MM.1S (cell line): ENCODE measurements at regions not wholly inside any gene's neighbourhood (a gene's known extent, or its start where the extent isn't known, plus 50 kb on each side); places are given as distances from the start of the nearest gene placed in this dataset.

ENCODE experiments used
- DNase-seq: peaks from one replicate; pipeline ENCODE4 v3.0.0-alpha.2; 2015
- H2AFZ ChIP-seq: fragments of 300-600 bp; sonication (generic); 2 replicates; pipeline ENCODE4 v1.6.0; 2016; ENCODE audit warnings: antibody characterized with exemption, low read length
- H3F3A ChIP-seq: fragments of 300-600 bp; sonication (generic); 2 replicates; pipeline ENCODE4 v1.6.1; 2016; ENCODE audit warnings: mild to moderate bottlenecking, antibody characterized with exemption, low read length, moderate library complexity, mixed read lengths; ENCODE audit not compliant: insufficient read depth
- H3K27ac ChIP-seq: fragments of 300-600 bp; sonication (generic); 2 replicates; pipeline ENCODE4 v1.5.1; 2016; ENCODE audit warnings: mild to moderate bottlenecking, low read length
- H3K27me3 ChIP-seq: fragments of 300-600 bp; sonication (generic); replicated peaks from 2 replicates; pipeline ENCODE4 v1.6.0; 2016; ENCODE audit warnings: low read length; ENCODE audit not compliant: insufficient read depth
- H3K36me3 ChIP-seq: fragments of 300-600 bp; sonication (generic); replicated peaks from 2 replicates; pipeline ENCODE4 v1.6.1; 2016; ENCODE audit warnings: mild to moderate bottlenecking, low read length, mixed read lengths; ENCODE audit not compliant: insufficient read depth
- H3K4me1 ChIP-seq: fragments of 300-600 bp; sonication (generic); 2 replicates; pipeline ENCODE4 v1.6.1; 2016; ENCODE audit warnings: low read length, mixed read lengths
- H3K4me2 ChIP-seq: fragments of 300-600 bp; sonication (generic); 2 replicates; pipeline ENCODE4 v1.6.0; 2016; ENCODE audit warnings: low read depth, low read length
- H3K4me3 ChIP-seq: fragments of 300-600 bp; sonication (generic); 2 replicates; pipeline ENCODE4 v1.5.1; 2016; ENCODE audit warnings: low read length, mixed read lengths
- H3K79me2 ChIP-seq: fragments of 300-600 bp; sonication (generic); 2 replicates; pipeline ENCODE4 v1.6.1; 2016; ENCODE audit warnings: mixed run types, low read length, mixed read lengths
- H3K9ac ChIP-seq: fragments of 300-600 bp; sonication (generic); 2 replicates; pipeline ENCODE4 v1.6.1; 2016; ENCODE audit warnings: low read length, mixed read lengths
- H3K9me2 ChIP-seq: fragments of 300-600 bp; sonication (generic); replicated peaks from 2 replicates; pipeline ENCODE4 v1.6.1; 2016; ENCODE audit warnings: mild to moderate bottlenecking, low read length, mixed read lengths; ENCODE audit not compliant: insufficient read depth
- H3K9me3 ChIP-seq: fragments of 300-600 bp; sonication (generic); replicated peaks from 2 replicates; pipeline ENCODE4 v1.6.1; 2016; ENCODE audit warnings: mild to moderate bottlenecking, low read length, mixed read lengths; ENCODE audit not compliant: insufficient read depth
- H4K20me1 ChIP-seq: fragments of 300-600 bp; sonication (generic); 2 replicates; pipeline ENCODE4 v1.6.1; 2016; ENCODE audit warnings: mild to moderate bottlenecking, low read length, moderate library complexity, mixed read lengths; ENCODE audit not compliant: insufficient read depth
- EZH2 ChIP-seq: fragments of 300-600 bp; sonication (generic); optimal IDR thresholded peaks from 2 replicates; pipeline ENCODE3; 2017; ENCODE audit warnings: low read depth, mild to moderate bottlenecking, antibody characterized with exemption, low read length, mixed read lengths
- EZH2phosphoT487 ChIP-seq: fragments of 300-600 bp; sonication (generic); IDR thresholded peaks from 2 replicates; pipeline ENCODE4 v1.6.1; 2018; ENCODE audit warnings: antibody characterized with exemption, low read length
- TF ChIP-seq, protein P1 (sequence below): fragments of 300-600 bp; sonication (generic); IDR thresholded peaks from 2 replicates; pipeline ENCODE4 v1.5.1; 2016; ENCODE audit warnings: antibody characterized with exemption, low read length, mixed read lengths

DNA sequence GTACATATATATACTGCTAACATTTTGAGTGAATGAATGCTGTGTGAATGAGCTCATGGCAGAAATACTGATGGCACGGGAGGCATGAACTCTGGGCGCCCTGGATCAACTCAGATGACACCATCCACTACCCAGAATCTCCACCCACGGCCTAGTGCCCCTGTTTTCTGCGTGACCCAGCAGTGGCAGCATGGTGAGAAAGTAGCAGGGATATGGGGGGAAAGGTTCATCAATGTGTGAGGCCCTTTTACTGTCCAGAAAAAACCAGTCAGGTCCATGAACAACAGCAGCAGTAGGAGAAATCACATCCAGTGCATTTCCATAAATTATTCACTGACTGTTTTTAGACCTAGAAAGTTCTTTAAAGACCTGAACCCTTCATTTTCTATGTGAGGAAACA is 391.0 kb upstream of the NRP1 start:
- Histone ChIP-seq H3K4me1 (no peaks in the 10 kb centered on the region), H3K9me2 (no peaks in the 10 kb centered on the region)

DNA sequence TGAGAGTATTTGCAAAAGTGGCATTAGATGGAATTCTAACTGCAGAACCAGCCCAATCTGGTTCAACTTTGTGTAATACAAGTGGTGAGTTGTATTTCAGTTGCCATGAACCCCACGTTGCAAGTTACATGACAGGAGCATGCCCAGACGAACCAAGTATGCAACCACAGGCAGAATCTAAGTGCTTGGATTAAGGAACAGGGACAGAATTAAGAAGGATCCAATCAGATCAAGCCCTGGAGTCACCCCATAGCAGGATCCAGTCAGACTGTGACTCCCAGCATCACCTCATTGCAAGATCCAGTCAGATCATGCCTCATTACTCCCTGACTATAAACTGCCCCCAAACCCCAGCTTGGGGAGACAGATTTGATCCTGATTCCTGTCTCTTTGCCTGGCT is 388.7 kb upstream of the NRP1 start:
- Histone ChIP-seq H3K9me3 (no peaks in the 10 kb centered on the region), H3K4me1 (no peaks in the 10 kb centered on the region), H3K36me3 (no peaks in the 10 kb centered on the region), H3F3A (no peaks in the 10 kb centered on the region), H3K9me2 (no peaks in the 10 kb centered on the region), H4K20me1 (no peaks in the 10 kb centered on the region), H3K9ac (no peak overlapping the region), H3K27me3 (no peaks in the 10 kb centered on the region), H3K79me2 (no peaks in the 10 kb centered on the region), H2AFZ (no peak overlapping the region), H3K4me3 (no peak overlapping the region), H3K27ac (no peak overlapping the region), H3K4me2 (no peak overlapping the region)
- no peak for DNase-seq
- TF ChIP-seq, protein P1, sequence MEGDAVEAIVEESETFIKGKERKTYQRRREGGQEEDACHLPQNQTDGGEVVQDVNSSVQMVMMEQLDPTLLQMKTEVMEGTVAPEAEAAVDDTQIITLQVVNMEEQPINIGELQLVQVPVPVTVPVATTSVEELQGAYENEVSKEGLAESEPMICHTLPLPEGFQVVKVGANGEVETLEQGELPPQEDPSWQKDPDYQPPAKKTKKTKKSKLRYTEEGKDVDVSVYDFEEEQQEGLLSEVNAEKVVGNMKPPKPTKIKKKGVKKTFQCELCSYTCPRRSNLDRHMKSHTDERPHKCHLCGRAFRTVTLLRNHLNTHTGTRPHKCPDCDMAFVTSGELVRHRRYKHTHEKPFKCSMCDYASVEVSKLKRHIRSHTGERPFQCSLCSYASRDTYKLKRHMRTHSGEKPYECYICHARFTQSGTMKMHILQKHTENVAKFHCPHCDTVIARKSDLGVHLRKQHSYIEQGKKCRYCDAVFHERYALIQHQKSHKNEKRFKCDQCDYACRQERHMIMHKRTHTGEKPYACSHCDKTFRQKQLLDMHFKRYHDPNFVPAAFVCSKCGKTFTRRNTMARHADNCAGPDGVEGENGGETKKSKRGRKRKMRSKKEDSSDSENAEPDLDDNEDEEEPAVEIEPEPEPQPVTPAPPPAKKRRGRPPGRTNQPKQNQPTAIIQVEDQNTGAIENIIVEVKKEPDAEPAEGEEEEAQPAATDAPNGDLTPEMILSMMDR = no peak
- TF ChIP-seq EZH2 (no peak), EZH2phosphoT487 (no peak)

More for the DNA sequence above, 391.0 kb upstream of the NRP1 start:
- H3K27me3 ChIP-seq = no peaks in the 10 kb centered on the region
- no peak overlapping the region for H3K4me3 ChIP-seq
- no peak for DNase-seq
- TF ChIP-seq EZH2phosphoT487 (no peak), EZH2 (no peak)
- TF ChIP-seq, protein P1 = no peak
- H2AFZ ChIP-seq = no peak overlapping the region
- H3K36me3 ChIP-seq = no peaks in the 10 kb centered on the region
- no peak overlapping the region for H3K4me2 ChIP-seq
- no peaks in the 10 kb centered on the region for H3F3A ChIP-seq
- no peaks in the 10 kb centered on the region for H4K20me1 ChIP-seq
- H3K27ac ChIP-seq = no peak overlapping the region
- H3K9me3 ChIP-seq = no peaks in the 10 kb centered on the region
- no peaks in the 10 kb centered on the region for H3K79me2 ChIP-seq
- no peak overlapping the region for H3K9ac ChIP-seq

DNA sequence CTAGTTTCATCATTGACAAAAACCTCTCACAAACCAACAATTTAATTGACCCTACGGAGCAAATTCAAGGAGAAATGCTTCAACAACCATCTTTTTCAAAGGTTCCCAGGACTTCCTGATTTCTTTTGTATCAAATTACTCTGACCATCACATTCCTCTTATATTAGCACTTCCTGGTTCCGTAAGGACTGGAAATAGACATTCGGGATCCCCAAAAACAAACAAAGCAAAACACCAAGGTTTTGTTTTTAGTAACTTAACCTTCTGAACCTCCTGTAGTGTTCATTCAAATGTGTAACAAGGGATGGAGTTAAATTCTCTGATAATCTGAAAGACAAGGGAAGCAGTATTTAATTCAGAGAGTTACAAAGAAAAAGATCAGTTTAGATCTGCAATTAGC is 387.6 kb upstream of the NRP1 start:
- H3K4me1 ChIP-seq = no peaks in the 10 kb centered on the region
- H3K79me2 ChIP-seq = no peaks in the 10 kb centered on the region
- TF ChIP-seq EZH2phosphoT487 (no peak), EZH2 (no peak)
- TF ChIP-seq, protein P1 = no peak
- H3F3A ChIP-seq = no peaks in the 10 kb centered on the region
- H3K27ac ChIP-seq = no peak overlapping the region
- H3K36me3 ChIP-seq = no peaks in the 10 kb centered on the region
- H3K4me3 ChIP-seq = no peak overlapping the region
- no peaks in the 10 kb centered on the region for H3K9me3 ChIP-seq
- no peaks in the 10 kb centered on the region for H3K9me2 ChIP-seq
- no peak overlapping the region for H2AFZ ChIP-seq
- H3K9ac ChIP-seq = no peak overlapping the region
- no peaks in the 10 kb centered on the region for H4K20me1 ChIP-seq
- no peak for DNase-seq
- H3K4me2 ChIP-seq = no peak overlapping the region
- no peaks in the 10 kb centered on the region for H3K27me3 ChIP-seq
